Right lobe of liver (tissue), 4 donors: ENCODE measurements at regions not wholly inside any gene's neighbourhood (a gene's known extent, or its start where the extent isn't known, plus 50 kb on each side); places are given as distances from the start of the nearest gene placed in this dataset.

Experiments used
- POLR2A ChIP-seq: fragments of 450-650 bp; IDR thresholded peaks from one replicate; pipeline ENCODE4 v1.6.1; 2017; ENCODE audit warnings: antibody characterized with exemption, mild to moderate bottlenecking
- TF ChIP-seq, protein P1 (sequence below), 4 donors: fragments of 200-600 bp in 3 of 4; fragments of 450-650 bp in 1 of 4; IDR thresholded peaks; one replicate each; pipeline versions ENCODE4 v1.5.1 to v1.8.0; 2016 to 2022; ENCODE audit warnings: antibody characterized with exemption in 4 of 4, mild to moderate bottlenecking in 2 of 4
- donor health status: DM: no; HTN: no; CAD: no.
- donor health status: DM: no; HTN: no; CAD: no.
- donor health status: DM: no; HTN: yes; CAD: no.

DNA sequence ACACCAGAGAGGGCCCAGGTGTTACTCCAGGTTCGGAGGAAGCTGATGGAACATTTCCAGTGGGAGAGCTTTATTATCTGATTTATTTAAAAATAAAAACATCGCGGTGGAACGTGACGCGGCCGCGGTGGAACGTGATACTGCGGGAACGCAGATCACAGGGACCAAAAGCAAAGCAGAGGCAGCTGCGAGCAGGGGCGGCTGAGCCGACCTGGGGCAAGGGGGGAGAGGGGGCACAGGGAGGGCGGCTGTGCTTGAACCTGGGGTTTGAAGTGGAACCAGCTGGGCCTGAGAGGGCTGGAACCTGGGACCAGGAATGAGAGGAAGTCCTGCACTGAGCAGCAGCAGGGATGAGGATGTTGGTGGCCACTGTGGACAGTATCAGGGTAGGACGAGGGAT, 583.5 kb upstream of the SALL3 start:
- TF ChIP-seq, protein P1, sequence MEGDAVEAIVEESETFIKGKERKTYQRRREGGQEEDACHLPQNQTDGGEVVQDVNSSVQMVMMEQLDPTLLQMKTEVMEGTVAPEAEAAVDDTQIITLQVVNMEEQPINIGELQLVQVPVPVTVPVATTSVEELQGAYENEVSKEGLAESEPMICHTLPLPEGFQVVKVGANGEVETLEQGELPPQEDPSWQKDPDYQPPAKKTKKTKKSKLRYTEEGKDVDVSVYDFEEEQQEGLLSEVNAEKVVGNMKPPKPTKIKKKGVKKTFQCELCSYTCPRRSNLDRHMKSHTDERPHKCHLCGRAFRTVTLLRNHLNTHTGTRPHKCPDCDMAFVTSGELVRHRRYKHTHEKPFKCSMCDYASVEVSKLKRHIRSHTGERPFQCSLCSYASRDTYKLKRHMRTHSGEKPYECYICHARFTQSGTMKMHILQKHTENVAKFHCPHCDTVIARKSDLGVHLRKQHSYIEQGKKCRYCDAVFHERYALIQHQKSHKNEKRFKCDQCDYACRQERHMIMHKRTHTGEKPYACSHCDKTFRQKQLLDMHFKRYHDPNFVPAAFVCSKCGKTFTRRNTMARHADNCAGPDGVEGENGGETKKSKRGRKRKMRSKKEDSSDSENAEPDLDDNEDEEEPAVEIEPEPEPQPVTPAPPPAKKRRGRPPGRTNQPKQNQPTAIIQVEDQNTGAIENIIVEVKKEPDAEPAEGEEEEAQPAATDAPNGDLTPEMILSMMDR (IDR thresholded peaks at IDR 0.05): no peak
- no peak for TF ChIP-seq POLR2A
